Brain microvascular endothelial cell (primary cell): ENCODE measurements at regions not wholly inside any gene's neighbourhood (a gene's known extent, or its start where the extent isn't known, plus 50 kb on each side); places are given as distances from the start of the nearest gene placed in this dataset.

Source experiments
- DNase-seq: peaks from one replicate; pipeline ENCODE4 v3.0.0-alpha.2; 2020
- H3K27ac ChIP-seq: fragments of 250-450 bp; sonication (Bioruptor Pico); 2 replicates; pipeline ENCODE4 v1.5.1; 2020; ENCODE audit warnings: mild to moderate bottlenecking, moderate library complexity
- H3K27me3 ChIP-seq: fragments of 250-450 bp; sonication (Bioruptor Pico); replicated peaks from 2 replicates; pipeline ENCODE4 v1.5.1; 2020; ENCODE audit warnings: mild to moderate bottlenecking
- H3K36me3 ChIP-seq: fragments of 250-450 bp; sonication (Bioruptor Pico); replicated peaks from 2 replicates; pipeline ENCODE4 v1.5.1; 2020; ENCODE audit warnings: mild to moderate bottlenecking
- H3K4me3 ChIP-seq: 2 replicates; pipeline ENCODE4 v1.5.1; 2011; ENCODE audit warnings: low read depth, mild to moderate bottlenecking, control low read depth, low read length, moderate library complexity
- in situ Hi-C: cut with HindIII; loops from 2 replicates; pipeline ENCODE4 v1.10.0; 2017; ENCODE audit warnings: low sequenced_read_pairs, low pct_ligation_motif_present
- TF ChIP-seq, protein P1 (sequence below): IDR thresholded peaks from 2 replicates; pipeline ENCODE4 v1.5.1; 2011; ENCODE audit warnings: low read depth, mild to moderate bottlenecking, moderate library complexity, low read length, control low read depth, inconsistent platforms; ENCODE audit errors: missing control alignments

DNA sequence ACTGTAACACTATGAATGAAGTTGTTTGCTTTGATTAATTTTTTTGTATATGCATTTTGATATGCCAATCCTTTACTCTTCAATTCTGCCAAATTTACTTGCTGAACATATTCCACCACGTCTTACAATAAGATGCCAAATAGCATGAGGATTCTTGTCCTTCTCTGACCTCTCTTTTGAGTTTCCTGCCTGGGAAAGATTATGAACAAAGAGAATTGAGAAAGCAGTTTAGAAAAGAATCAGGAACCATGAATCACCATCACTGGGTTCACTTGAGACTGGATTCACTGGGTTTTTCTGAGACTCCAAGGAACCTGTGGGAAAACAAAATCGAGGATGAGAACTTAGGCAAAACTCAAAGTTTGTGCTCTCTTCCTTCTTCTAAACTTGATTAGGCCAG lies 256.5 kb downstream of the CETN3 start:
- TF ChIP-seq, protein P1, sequence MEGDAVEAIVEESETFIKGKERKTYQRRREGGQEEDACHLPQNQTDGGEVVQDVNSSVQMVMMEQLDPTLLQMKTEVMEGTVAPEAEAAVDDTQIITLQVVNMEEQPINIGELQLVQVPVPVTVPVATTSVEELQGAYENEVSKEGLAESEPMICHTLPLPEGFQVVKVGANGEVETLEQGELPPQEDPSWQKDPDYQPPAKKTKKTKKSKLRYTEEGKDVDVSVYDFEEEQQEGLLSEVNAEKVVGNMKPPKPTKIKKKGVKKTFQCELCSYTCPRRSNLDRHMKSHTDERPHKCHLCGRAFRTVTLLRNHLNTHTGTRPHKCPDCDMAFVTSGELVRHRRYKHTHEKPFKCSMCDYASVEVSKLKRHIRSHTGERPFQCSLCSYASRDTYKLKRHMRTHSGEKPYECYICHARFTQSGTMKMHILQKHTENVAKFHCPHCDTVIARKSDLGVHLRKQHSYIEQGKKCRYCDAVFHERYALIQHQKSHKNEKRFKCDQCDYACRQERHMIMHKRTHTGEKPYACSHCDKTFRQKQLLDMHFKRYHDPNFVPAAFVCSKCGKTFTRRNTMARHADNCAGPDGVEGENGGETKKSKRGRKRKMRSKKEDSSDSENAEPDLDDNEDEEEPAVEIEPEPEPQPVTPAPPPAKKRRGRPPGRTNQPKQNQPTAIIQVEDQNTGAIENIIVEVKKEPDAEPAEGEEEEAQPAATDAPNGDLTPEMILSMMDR, result no peak
- in situ Hi-C loops, result no loop called here
- DNase-seq, result no peak

GRCh38 chr5:90144625-90145327 lies 264.8 kb downstream of the CETN3 start:
- H3K4me3 ChIP-seq, result no peak overlapping the region
- no peaks in the 10 kb centered on the region for H3K36me3 ChIP-seq
- in situ Hi-C loops, result no loop called here
- peak; percentile 32 for DNase-seq
- no peaks in the 10 kb centered on the region for H3K27me3 ChIP-seq
- TF ChIP-seq, protein P1, result no peak
- H3K27ac ChIP-seq, result peak overlapping the region; percentile 26

More for the DNA sequence above, 256.5 kb downstream of the CETN3 start:
- Histone ChIP-seq H3K27ac (no peak overlapping the region), H3K4me3 (no peak overlapping the region), H3K27me3 (no peaks in the 10 kb centered on the region), H3K36me3 (no peaks in the 10 kb centered on the region)

GRCh38 chr5:90142541-90142940 lies 267.0 kb downstream of the CETN3 start:
- in situ Hi-C loops, result no loop called here
- Histone ChIP-seq H3K4me3 (no peak overlapping the region), H3K27ac (no peak overlapping the region), H3K27me3 (no peaks in the 10 kb centered on the region), H3K36me3 (no peaks in the 10 kb centered on the region)
- DNase-seq, result no peak
- TF ChIP-seq, protein P1, result no peak

DNA sequence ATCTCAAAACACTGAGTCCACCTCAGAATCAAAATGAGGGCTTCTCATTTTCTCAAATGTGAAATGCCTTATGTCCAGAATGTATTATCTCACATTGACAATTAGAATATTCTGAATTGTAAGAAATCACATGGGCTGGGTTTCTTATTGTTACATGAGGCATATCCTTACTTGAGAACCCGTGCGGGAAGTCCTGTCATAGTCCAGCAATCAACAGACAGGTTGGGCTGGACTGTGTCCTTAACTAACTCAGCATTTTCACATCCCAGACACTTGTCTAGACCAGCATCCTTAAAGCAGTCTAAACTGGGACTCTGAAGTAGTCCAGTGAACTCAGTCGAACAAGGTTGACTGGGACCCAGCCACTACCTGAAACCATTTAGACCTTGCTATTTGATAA lies 267.6 kb downstream of the CETN3 start:
- DNase-seq, result no peak
- Histone ChIP-seq H3K27me3 (no peaks in the 10 kb centered on the region), H3K36me3 (no peaks in the 10 kb centered on the region), H3K4me3 (no peak overlapping the region), H3K27ac (no peak overlapping the region)
- TF ChIP-seq, protein P1, result no peak
- in situ Hi-C loops, result no loop called here

DNA sequence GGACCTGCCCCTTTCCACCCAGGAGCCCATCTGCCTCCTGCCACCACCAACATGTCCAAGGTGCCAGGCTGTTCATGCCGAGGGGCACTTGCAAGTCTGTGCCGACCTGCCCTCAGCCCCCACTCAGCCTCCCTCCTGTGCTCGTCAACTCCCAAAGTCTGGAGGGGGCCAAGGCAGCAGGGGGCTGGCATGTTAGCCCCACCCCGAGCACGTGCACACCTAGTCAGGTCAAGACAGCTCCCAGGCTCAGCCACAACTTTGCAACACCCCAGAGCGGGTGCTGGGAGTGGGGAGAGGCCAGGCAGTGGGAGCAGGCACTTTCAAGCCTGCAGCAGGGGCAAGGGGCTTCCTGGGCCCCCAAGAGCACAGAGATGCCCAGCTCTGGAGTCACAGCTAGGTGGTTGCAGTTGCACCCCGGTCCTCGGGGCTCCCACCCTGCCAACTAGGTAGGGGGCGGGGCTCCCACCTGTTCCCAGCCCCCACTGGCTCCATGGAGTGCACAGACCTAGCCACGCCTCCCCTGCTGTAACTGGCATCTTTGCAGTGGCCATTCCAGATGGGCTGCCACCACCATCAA lies 272.5 kb downstream of the CETN3 start:
- H3K4me3 ChIP-seq, result no peak overlapping the region
- in situ Hi-C loops, result no loop called here
- H3K27me3 ChIP-seq, result no peaks in the 10 kb centered on the region
- H3K36me3 ChIP-seq, result no peaks in the 10 kb centered on the region
- no peak overlapping the region for H3K27ac ChIP-seq
- DNase-seq, result no peak
- TF ChIP-seq, protein P1, result no peak
